H9 (cell line): ENCODE measurements at regions not wholly inside any gene's neighbourhood (a gene's known extent, or its start where the extent isn't known, plus 50 kb on each side); places are given as distances from the start of the nearest gene placed in this dataset.

Experiments
- DNase-seq: peaks from one replicate; pipeline ENCODE4 v3.0.0-alpha.2; 2017
- H2AFZ ChIP-seq: one replicate; pipeline ENCODE4 v1.6.1; 2013; ENCODE audit warnings: mild to moderate bottlenecking, low read length, control low read depth, moderate library complexity
- H2AK5ac ChIP-seq: 2 replicates; pipeline ENCODE4 v1.6.1; 2013; ENCODE audit warnings: low read length, control low read depth, mixed read lengths; ENCODE audit not compliant: insufficient read length
- H2BK120ac ChIP-seq: one replicate; pipeline ENCODE4 v1.6.1; 2013; ENCODE audit warnings: low read depth, mild to moderate bottlenecking, low read length, control low read depth, inconsistent platforms; ENCODE audit not compliant: poor library complexity, severe bottlenecking
- H2BK12ac ChIP-seq: 2 replicates; pipeline ENCODE4 v1.6.1; 2013; ENCODE audit warnings: low read length, control low read depth, mixed read lengths, low read depth; ENCODE audit not compliant: insufficient read length
- H2BK15ac ChIP-seq: 2 replicates; pipeline ENCODE4 v1.6.1; 2013; ENCODE audit warnings: low read depth, low read length, control low read depth
- H2BK20ac ChIP-seq: one replicate; pipeline ENCODE4 v1.6.1; 2013; ENCODE audit warnings: low read depth, mild to moderate bottlenecking, low read length, control low read depth, inconsistent platforms; ENCODE audit not compliant: poor library complexity, severe bottlenecking
- H2BK5ac ChIP-seq: 2 replicates; pipeline ENCODE4 v1.6.1; 2013; ENCODE audit warnings: low read length, control low read depth, mixed read lengths; ENCODE audit not compliant: insufficient read length
- H3K14ac ChIP-seq: 2 replicates; pipeline ENCODE4 v1.6.1; 2013; ENCODE audit warnings: low read length, control low read depth; ENCODE audit not compliant: insufficient read depth
- H3K18ac ChIP-seq: 2 replicates; pipeline ENCODE4 v1.6.1; 2013; ENCODE audit warnings: low read depth, mild to moderate bottlenecking, mixed read lengths, low read length, control low read depth; ENCODE audit not compliant: insufficient read length
- H3K23ac ChIP-seq: 2 replicates; pipeline ENCODE4 v1.6.1; 2013; ENCODE audit warnings: low read length, control low read depth, mixed read lengths, low read depth; ENCODE audit not compliant: insufficient read length
- H3K23me2 ChIP-seq: 2 replicates; pipeline ENCODE4 v1.6.1; 2013; ENCODE audit warnings: low read depth, mild to moderate bottlenecking, mixed read lengths, low read length, control low read depth; ENCODE audit not compliant: insufficient read length, poor library complexity, severe bottlenecking
- H3K27ac ChIP-seq: 2 replicates; pipeline ENCODE4 v1.5.1; 2013; ENCODE audit warnings: low read length, control low read depth, mixed read lengths, low read depth; ENCODE audit not compliant: insufficient read length
- H3K27me3 ChIP-seq: 2 replicates; pipeline ENCODE4 v1.6.1; 2013; ENCODE audit warnings: low read length, control low read depth, inconsistent platforms; ENCODE audit not compliant: insufficient read depth
- H3K4ac ChIP-seq: 2 replicates; pipeline ENCODE4 v1.6.1; 2013; ENCODE audit warnings: low read depth, mild to moderate bottlenecking, control low read depth, inconsistent platforms, low read length, moderate library complexity
- H3K4me1 ChIP-seq: 2 replicates; pipeline ENCODE4 v1.6.1; 2013; ENCODE audit warnings: low read length, control low read depth, inconsistent platforms; ENCODE audit not compliant: insufficient read depth
- H3K4me2 ChIP-seq: 2 replicates; pipeline ENCODE4 v1.6.1; 2013; ENCODE audit warnings: low read length, control low read depth, mixed read lengths; ENCODE audit not compliant: insufficient read length, insufficient read depth
- H3K56ac ChIP-seq: 2 replicates; pipeline ENCODE4 v1.6.1; 2013; ENCODE audit warnings: low read depth, mild to moderate bottlenecking, mixed read lengths, low read length, control low read depth; ENCODE audit not compliant: insufficient read length
- H3K79me1 ChIP-seq: 2 replicates; pipeline ENCODE4 v1.6.1; 2013; ENCODE audit warnings: low read depth, mild to moderate bottlenecking, moderate library complexity, low read length, control low read depth, inconsistent platforms; ENCODE audit not compliant: insufficient read depth, poor library complexity, severe bottlenecking
- H3K79me2 ChIP-seq: 2 replicates; pipeline ENCODE4 v1.6.1; 2013; ENCODE audit warnings: low read length, control low read depth, inconsistent platforms; ENCODE audit not compliant: insufficient read depth
- H3K9ac ChIP-seq: 2 replicates; pipeline ENCODE4 v1.6.1; 2013; ENCODE audit warnings: low read length, control low read depth, mixed read lengths; ENCODE audit not compliant: insufficient read length; ENCODE audit errors: extremely low read depth
- H3K9me3 ChIP-seq: one replicate; pipeline ENCODE4 v1.6.1; 2013; ENCODE audit warnings: low read depth, low read length, inconsistent platforms; ENCODE audit not compliant: control insufficient read depth
- H3T11ph ChIP-seq: one replicate; pipeline ENCODE4 v1.6.1; 2013; ENCODE audit warnings: mild to moderate bottlenecking, low read length, control low read depth, inconsistent platforms
- H4K20me1 ChIP-seq: one replicate; pipeline ENCODE4 v1.6.1; 2013; ENCODE audit not compliant: control insufficient read depth, insufficient read length, insufficient read depth
- H4K5ac ChIP-seq: 2 replicates; pipeline ENCODE4 v1.6.1; 2013; ENCODE audit warnings: low read depth, mild to moderate bottlenecking, mixed read lengths, low read length, control low read depth; ENCODE audit not compliant: insufficient read length
- H4K8ac ChIP-seq: replicated peaks from 2 replicates; pipeline ENCODE4 v1.6.1; 2013; ENCODE audit warnings: low read length, control low read depth, mixed read lengths, low read depth; ENCODE audit not compliant: insufficient read length
- H4K91ac ChIP-seq: 2 replicates; pipeline ENCODE4 v1.6.1; 2013; ENCODE audit warnings: low read depth, mild to moderate bottlenecking, moderate library complexity, mixed read lengths, low read length, control low read depth; ENCODE audit not compliant: insufficient read length
- H3K27ac Mint-ChIP-seq, 3 experiments: 2 replicates in 2 of 3; 3 replicates in 1 of 3; pipeline ENCODE4 v1.8.0; 2020 to 2021; ENCODE audit warnings: mixed read lengths in 3 of 3, mild to moderate bottlenecking in 1 of 3, moderate library complexity in 1 of 3
- H3K27me3 Mint-ChIP-seq: 2 replicates; pipeline ENCODE4 v1.8.0; 2021; ENCODE audit warnings: low read depth, mild to moderate bottlenecking, moderate library complexity, mixed read lengths
- H3K36me3 Mint-ChIP-seq, 3 experiments: 2 replicates in 2 of 3; 3 replicates in 1 of 3; pipeline ENCODE4 v1.8.0; 2020 to 2021; ENCODE audit warnings: low read depth in 3 of 3, mixed read lengths in 3 of 3; ENCODE audit not compliant: insufficient read depth in 1 of 3
- H3K4me1 Mint-ChIP-seq, 2 experiments: 2 replicates each; pipeline ENCODE4 v1.8.0; 2020; ENCODE audit warnings: mixed read lengths in 2 of 2
- H3K4me3 Mint-ChIP-seq, 2 experiments: 2 replicates in 1 of 2; 3 replicates in 1 of 2; pipeline ENCODE4 v1.8.0; 2020 to 2021; ENCODE audit warnings: mild to moderate bottlenecking in 2 of 2, mixed read lengths in 2 of 2, moderate library complexity in 1 of 2
- H3K9me3 Mint-ChIP-seq, 2 experiments: 2 replicates in 1 of 2; 3 replicates in 1 of 2; pipeline ENCODE4 v1.8.0; 2020; ENCODE audit warnings: mild to moderate bottlenecking in 2 of 2, mixed read lengths in 2 of 2, moderate library complexity in 1 of 2
- CTCF ChIP-seq: fragments of 200-600 bp; sonication (generic); conservative IDR thresholded peaks from 3 replicates; pipeline ENCODE4 v1.8.0; 2021; ENCODE audit warnings: antibody characterized with exemption, mild to moderate bottlenecking
- WGBS: extraction: QIAGEN DNeasy Blood & Tissue Kit; methylation state at CpG from one replicate; pipeline ENCODE4 v1.1.7; 2013; ENCODE audit warnings: missing lambda C conversion rate, low lambda C conversion rate, mixed read lengths; ENCODE audit not compliant: insufficient read length; ENCODE audit errors: extremely low coverage; 5-methylcytosine and 5-hydroxymethylcytosine counted together

GRCh38 chr2:116692988-116693387 is 1121.5 kb upstream of the DDX18 start:
- H2AFZ ChIP-seq, result no peak overlapping the region
- Mint-ChIP-seq H3K9me3 (peaks cover 5 to 10% of the 10 kb centered on the region in 2 experiments; a peak in 4 of 5 replicates), H3K27me3 (no peaks in the 10 kb centered on the region), H3K4me3 (no peak overlapping the region), H3K36me3 (peaks cover 0 to 13% (median 6%) of the 10 kb centered on the region in 3 experiments; a peak in 3 of 7 replicates), H3K4me1 (no peaks in the 10 kb centered on the region), H3K27ac (no peak overlapping the region)
- no peak overlapping the region for H3K18ac ChIP-seq
- no peak overlapping the region for H3K4me2 ChIP-seq
- H3T11ph ChIP-seq, result no peak overlapping the region
- no peaks in the 10 kb centered on the region for H3K23me2 ChIP-seq
- H4K91ac ChIP-seq, result no peak overlapping the region
- H2BK12ac ChIP-seq, result no peak overlapping the region
- H3K27me3 ChIP-seq, result no peaks in the 10 kb centered on the region
- H3K79me2 ChIP-seq, result no peaks in the 10 kb centered on the region
- H4K8ac ChIP-seq, result no peak overlapping the region
- H3K23ac ChIP-seq, result no peak overlapping the region
- no peak overlapping the region for H4K5ac ChIP-seq
- no peak for DNase-seq
- no peak overlapping the region for H2AK5ac ChIP-seq
- H2BK20ac ChIP-seq, result no peak overlapping the region
- TF ChIP-seq CTCF, result no peak
- H3K56ac ChIP-seq, result no peak overlapping the region
- no peak overlapping the region for H2BK120ac ChIP-seq
- no peaks in the 10 kb centered on the region for H3K79me1 ChIP-seq
- H3K14ac ChIP-seq, result no peak overlapping the region
- no peak overlapping the region for H3K4ac ChIP-seq
- H3K27ac ChIP-seq, result no peak overlapping the region
- H3K9ac ChIP-seq, result no peak overlapping the region
- H4K20me1 ChIP-seq, result no peaks in the 10 kb centered on the region
- no peak overlapping the region for H2BK15ac ChIP-seq
- H2BK5ac ChIP-seq, result no peak overlapping the region
- no CpG with 5 or more reads among the region's 2 CpGs for WGBS
- H3K4me1 ChIP-seq, result no peaks in the 10 kb centered on the region
- H3K9me3 ChIP-seq, result no peaks in the 10 kb centered on the region
